HG02840 (cell line): ENCODE measurements at regions not wholly inside any gene's neighbourhood (a gene's known extent, or its start where the extent isn't known, plus 50 kb on each side); places are given as distances from the start of the nearest gene placed in this dataset.

Experiments used
- ATAC-seq: cut with Tn5 transposase; IDR thresholded peaks from one replicate; pipeline ENCODE4 v1.9.1; 2021; ENCODE audit warnings: mild to moderate bottlenecking, moderate library complexity, moderate number of reproducible peaks; ENCODE audit not compliant: unreplicated experiment, low FRiP score

GRCh38 chr13:111039735-111040134 is 75.4 kb upstream of the ARHGEF7 start:
- no peak for ATAC-seq

DNA sequence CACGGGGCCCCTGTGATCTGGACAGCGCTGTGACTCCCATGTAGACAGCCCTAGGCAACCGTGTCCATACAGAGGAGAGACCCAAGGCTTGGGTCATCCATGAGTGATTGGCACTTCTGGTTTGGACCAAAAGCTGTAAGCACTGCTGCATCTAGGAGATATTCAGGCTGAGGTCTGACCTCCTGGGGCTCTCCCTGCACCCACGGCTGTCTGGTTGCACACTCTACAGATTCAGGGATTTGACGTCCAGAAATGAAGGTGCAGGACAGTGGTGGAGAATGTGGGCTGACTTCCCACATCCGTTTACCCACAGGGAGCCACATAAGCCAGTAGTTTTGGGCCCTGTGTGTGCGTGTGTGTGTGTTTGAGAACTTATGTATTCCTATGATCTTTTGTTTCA is 76.2 kb upstream of the ARHGEF7 start:
- no peak for ATAC-seq

DNA sequence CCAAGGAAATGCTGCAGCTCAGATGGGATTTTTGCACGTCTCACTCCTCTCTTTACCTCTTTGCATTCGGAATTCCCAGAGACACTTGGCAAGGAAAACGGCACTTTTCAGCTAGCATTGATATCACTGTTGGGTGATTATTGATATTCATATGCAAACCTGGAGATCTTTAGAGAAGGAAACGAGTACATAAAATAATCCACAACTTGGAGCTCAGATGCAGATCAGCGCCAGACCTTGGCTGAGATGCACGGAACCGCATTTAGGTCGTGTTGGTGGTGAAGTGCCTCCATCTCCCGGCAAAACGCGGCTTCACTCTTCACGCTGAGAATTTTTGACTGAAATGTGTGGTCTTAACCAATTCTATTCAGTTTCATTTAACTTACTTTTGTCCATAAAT is 77.2 kb upstream of the ARHGEF7 start:
- no peak for ATAC-seq

DNA sequence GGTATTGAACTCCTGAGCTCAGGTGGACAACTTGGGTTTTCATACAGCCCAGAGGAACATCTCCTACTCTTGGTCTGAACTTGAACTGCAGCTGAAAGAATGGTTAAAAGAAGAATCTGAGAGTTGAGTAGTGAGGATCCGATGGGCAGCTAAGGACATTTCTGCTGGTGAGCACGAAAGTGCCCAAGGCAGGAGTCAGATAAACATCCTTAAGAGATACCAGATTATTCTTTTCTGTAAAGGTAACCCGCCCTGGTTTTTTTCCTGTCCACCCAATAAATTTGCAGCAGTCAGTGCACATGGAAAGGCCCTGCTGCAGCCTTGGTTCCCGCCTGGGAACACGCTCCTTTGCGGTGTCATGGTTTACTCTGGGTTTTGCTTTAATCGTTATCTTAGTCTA is 78.4 kb upstream of the ARHGEF7 start:
- ATAC-seq = no peak

DNA sequence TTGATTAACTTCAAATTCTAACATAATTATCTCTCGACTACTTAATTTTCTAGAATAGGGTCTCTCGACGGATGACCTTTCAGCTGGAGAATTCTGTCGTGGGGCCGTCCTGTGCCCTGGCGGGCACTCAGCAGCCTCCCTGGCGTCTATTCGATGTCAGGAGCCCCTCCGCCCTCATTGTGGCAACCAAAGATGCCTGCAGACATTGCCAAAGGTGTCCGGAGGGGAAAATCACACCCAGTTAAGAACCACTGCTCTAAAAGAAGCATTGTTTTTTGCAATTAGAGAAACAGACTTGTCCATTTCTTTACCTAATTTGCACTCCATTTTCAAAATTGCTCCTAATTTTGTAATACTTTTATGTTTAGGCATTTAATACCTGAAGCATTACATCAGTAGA is 79.2 kb upstream of the ARHGEF7 start:
- no peak for ATAC-seq

DNA sequence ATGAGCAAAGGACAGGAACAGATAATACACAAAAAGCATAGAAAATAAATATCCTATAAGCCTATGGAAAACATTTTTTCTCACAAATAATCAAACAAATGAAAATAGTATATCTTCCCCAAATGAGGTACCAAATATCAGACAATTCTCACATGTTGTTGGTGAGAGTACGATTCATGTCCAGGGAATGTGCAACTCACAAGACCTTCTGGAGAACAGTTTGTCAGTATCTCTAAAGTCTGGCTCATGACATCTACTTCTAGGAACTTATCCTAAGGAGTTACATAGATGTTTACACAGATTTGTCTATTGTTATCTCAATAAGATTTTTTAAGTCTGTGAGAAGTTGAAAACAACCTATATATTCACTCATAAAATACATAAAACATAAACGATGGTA is 80.3 kb upstream of the ARHGEF7 start:
- ATAC-seq = no peak

- no peak for ATAC-seq
Measured at GRCh38 chr13:111033172-111034130, 81.7 kb upstream of the ARHGEF7 start.

GRCh38 chr13:111031531-111031961 is 83.6 kb upstream of the ARHGEF7 start:
- ATAC-seq = no peak

DNA sequence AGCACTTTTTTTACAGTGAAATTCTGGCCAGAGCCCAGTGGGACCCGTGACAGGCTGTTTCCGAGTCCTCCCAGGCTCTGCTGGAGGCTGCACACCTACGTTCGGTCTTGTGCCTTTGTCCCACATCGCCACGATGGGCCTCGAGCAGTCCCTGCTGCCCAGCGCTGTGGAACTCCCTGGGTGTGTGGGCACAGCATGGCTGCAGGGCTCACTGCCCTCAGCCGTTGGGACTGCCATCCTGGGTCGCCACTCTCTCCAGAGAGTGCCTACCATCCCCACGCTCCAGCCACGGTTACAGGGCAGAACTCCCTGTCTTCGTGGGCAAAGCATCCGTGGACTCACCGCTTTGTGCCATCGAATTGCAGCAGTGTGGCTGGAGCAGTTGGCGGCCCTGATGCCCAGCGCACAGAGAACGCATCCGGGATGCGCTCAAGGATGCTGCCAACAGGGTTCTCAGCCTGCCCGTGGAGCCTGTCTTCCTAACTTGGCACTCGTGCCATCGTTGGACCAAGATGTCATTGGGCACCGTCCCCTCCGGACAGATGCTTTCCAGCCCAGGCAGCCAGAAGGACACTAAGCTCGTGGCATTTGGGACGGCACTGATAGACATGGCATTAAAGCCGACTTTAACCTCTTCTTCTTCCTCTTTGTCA is 85.0 kb upstream of the ARHGEF7 start:
- ATAC-seq = no peak

DNA sequence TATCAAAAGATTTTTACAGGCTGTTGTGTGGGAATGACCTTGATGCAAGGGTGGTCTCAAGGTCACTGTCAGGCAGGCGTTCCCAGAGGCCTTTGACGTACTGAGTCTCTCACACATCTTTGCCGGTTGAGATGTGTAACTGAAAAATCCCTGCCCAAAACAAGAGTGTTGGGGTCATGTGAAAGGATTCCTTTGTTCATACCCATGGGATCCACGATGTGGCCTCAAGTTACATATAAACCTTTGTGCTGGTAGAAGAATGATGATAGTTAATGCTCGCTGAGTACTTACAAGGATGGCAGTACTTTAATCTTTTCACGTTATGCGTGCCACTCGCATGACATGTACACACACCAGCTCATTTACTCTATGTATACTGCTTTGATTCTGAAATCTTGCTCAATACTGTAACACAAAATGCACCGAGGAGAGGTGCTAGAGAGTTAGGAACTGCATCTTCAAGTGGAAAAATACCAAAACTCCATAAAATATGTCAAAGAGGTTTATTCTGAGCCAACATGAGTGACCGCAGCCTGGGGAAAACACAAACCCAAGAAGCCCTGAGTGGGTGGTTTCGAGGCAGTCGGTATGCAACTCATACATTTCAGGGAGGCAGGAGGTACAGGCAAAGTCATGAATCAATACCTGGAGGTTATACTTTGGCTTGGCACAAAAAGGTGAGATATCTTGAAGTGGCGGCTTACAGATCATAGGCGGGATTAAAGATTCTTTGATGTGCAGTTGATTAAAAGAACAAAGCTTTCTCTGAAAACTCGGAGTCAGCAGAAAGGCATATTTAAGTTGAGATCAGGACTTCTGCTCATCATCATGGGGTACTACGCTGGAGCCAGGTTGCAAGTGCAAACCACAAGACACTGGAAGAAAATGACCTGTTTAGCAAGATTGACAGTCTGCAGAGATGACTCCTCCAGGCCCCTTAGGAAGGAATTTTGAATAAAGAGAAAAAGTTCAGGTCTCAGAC is 87.4 kb upstream of the ARHGEF7 start:
- ATAC-seq = no peak

DNA sequence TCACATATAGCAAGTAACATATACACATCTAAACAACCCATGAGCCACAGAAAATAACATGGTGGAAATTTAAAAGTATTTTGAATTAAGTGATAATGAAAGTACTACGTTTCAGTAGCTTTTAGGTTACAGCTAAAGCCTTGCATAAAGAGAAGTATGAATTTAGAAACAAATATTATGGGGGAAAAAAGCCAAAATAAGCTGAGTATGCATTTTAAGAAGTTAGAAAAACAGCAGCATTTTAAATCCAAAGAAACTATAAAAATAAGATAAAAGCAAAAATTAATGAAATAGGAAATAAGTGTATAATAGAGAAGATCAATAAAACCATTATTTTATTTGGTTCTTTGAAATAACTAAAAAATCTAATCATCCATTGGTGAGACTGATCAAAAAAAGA is 89.8 kb upstream of the ARHGEF7 start:
- ATAC-seq = no peak

DNA sequence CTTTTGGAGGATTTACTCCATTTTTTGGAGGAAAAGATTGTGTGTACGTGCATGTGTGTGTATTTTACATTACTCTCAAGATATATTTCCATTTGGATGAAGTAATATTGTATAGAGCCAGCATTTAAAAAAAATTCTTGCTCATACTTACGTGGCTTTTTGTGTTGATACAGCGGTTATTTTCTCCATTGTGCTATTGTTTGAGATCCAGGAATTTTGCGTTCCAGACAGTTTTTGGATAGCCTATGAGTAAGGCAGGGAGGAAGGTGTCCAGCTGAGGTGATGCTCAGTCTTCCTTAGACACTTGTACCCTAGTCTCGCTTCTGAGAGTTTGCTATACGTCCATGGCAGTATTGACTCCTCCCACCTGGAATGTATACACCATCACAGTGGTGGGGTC is 92.2 kb upstream of the ARHGEF7 start:
- no peak for ATAC-seq

DNA sequence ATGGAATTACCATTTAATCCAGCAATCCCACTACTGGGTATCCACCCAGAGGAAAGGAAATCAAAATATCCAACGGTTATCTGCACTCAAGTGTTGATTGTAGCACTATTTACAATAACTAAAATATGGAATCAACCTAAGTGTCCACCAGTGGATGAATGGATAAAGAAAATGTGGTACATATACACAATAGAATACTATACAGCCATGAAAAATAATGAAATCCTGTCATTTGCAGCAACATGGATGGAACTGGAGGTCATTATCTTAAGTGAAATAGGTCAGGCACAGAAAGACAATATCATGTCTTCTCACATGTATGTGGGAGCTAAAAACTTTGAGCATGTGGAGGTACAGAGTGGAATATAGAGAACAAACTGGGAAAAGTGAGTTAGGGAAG is 92.9 kb upstream of the ARHGEF7 start:
- ATAC-seq = no peak

- ATAC-seq = no peak
Measured at GRCh38 chr13:111021270-111021669, 93.8 kb upstream of the ARHGEF7 start.

DNA sequence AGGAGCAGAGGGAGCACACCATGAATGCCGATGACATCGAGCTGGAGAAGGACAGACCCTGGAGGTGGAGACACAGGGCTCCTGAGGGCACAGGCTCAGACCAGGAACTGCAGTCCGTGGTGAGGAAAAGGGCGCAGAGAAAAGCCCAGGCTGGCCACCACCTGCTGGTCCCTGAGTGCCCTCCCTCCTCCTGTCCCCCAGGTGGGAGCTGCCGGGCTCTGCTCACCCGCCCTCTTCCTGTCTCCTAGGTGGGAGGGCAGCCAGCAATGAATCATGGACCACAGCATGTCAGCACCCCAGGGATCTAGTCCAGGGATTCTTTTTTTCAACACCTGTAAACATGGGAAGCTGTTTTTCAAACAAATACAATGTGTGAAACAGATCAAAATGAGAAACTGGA is 94.6 kb upstream of the ARHGEF7 start:
- no peak for ATAC-seq

DNA sequence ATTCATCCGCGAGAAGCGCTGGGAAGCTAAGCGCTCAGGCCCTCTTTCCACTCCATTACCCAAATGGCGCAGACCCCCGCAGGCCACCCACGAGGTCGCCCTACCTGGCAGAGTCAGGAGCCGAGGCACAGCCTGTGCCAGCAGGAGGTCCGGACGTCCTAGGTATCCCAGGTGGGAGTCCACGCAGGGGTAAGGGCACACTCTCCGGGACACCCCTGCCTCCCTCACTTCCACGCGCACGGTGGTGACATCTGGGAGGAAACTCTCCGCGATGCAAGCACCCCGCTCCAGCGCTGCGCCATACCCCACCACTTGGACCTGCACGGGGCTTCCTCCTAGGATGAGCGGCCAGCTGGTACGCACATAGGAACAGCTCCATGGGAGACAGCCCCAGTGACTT is 95.1 kb upstream of the ARHGEF7 start:
- no peak for ATAC-seq

- ATAC-seq = no peak
Measured at GRCh38 chr13:111017755-111018459, 97.2 kb upstream of the ARHGEF7 start.

DNA sequence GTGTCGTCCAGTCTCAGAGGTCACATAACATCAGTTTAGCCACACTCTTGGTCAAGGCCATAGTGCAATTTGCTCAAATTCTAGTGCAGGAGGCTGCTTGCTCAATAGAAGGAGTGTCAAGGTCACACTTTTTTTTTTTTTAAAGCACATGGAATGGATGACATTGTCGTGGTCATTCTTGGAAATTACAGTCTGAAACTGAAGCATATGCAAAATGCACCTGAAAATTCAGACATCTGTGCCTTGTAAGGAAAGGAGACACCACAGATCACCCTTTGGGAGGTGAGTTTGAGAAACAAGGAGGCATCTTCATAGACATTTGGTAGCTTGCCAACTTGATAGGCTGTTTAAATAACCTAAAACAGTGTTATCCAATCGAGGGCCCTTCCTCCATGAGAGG is 98.3 kb upstream of the ANKRD10 start:
- ATAC-seq = no peak

GRCh38 chr13:111011899-111012298 is 97.0 kb upstream of the ANKRD10 start:
- no peak for ATAC-seq

GRCh38 chr13:111008351-111008750 is 93.5 kb upstream of the ANKRD10 start:
- ATAC-seq = no peak
